HEK293 (cell line): ENCODE measurements at regions not wholly inside any gene's neighbourhood (a gene's known extent, or its start where the extent isn't known, plus 50 kb on each side); places are given as distances from the start of the nearest gene placed in this dataset.

Experiments used
- BCL11A ChIP-seq: fragments of 450-650 bp; formaldehyde crosslinking; IDR thresholded peaks from 2 replicates; pipeline ENCODE4 v1.5.1; 2016; ENCODE audit warnings: low read depth, missing biosample characterization, missing genetic modification characterization
- CTCF ChIP-seq: fragments of 450-650 bp; formaldehyde crosslinking; IDR thresholded peaks from 2 replicates; pipeline ENCODE4 v1.5.1; 2016; ENCODE audit warnings: missing biosample characterization, missing genetic modification characterization
- GLI4 ChIP-seq: fragments of 450-650 bp; formaldehyde crosslinking; IDR thresholded peaks from 2 replicates; pipeline ENCODE4 v1.5.1; 2016; ENCODE audit warnings: missing biosample characterization, missing genetic modification characterization
- KLF10 ChIP-seq: fragments of 450-650 bp; IDR thresholded peaks from 2 replicates; pipeline ENCODE4 v1.5.1; 2018; ENCODE audit warnings: missing biosample characterization, mild to moderate bottlenecking, missing genetic modification characterization
- REST ChIP-seq: fragments of 450-650 bp; formaldehyde crosslinking; IDR thresholded peaks from 2 replicates; pipeline ENCODE4 v1.5.1; 2016; ENCODE audit warnings: missing biosample characterization, missing genetic modification characterization
- ZBTB11 ChIP-seq: fragments of 450-650 bp; formaldehyde crosslinking; conservative IDR thresholded peaks from 2 replicates; pipeline ENCODE4 v1.5.1; 2016; ENCODE audit warnings: low read depth, missing biosample characterization, missing genetic modification characterization
- ZNF292 ChIP-seq: fragments of 450-650 bp; formaldehyde crosslinking; IDR thresholded peaks from 2 replicates; pipeline ENCODE4 v1.5.1; 2016; ENCODE audit warnings: low read depth, missing biosample characterization, missing genetic modification characterization, borderline replicate concordance
- ZNF514 ChIP-seq: fragments of 450-650 bp; formaldehyde crosslinking; IDR thresholded peaks from 2 replicates; pipeline ENCODE4 v1.5.1; 2016; ENCODE audit warnings: missing biosample characterization, missing genetic modification characterization

- TF ChIP-seq CTCF (tag by site-specific recombination) (no peak), GLI4 (tag by site-specific recombination) (no peak), KLF10 (no peak), ZNF514 (tag by site-specific recombination) (no peak), REST (tag by site-specific recombination) (no peak), ZNF292 (tag by site-specific recombination) (no peak), BCL11A (tag by site-specific recombination) (no peak), ZBTB11 (no peak)
These were observed 148.0 kb upstream of the SLC6A11 start for GRCh38 chr3:10667901-10668476.
